ENCODE measurements at regions not wholly inside any gene's neighbourhood (a gene's known extent, or its start where the extent isn't known, plus 50 kb on each side); places are given as distances from the start of the nearest gene placed in this dataset.

DNA sequence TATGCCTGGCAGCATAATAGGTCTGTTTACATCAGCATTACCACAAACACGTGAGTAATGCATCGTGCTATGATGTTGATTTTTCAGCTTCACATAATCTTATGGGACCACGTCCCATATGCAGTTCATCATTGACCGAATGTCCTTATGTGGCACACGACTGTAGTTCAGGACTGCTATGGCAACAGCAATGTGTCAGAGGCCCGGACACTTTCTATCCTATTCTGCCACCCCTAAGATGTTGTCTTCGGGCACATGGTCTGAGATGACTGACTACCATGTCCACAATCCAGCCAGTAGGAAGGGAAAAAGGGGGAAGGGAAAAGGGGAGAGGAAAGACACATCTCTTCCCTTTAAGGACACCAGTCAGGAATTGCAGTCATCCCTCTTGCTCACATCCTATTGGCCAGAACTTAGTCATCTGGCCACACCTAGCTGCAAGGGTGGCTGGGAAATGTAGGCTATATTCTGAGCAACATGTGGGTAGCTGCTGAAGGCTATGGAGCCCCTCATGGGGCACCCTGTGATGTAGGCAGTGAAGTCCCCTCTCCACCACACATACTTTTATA is 196.0 kb upstream of the RBPJ start:
- TF ChIP-seq CTCF (IDR thresholded peaks at IDR 0.05) (no peak), POLR2A (IDR thresholded peaks at IDR 0.05) (no peak), POLR2AphosphoS5 (IDR thresholded peaks at IDR 0.05; ENCODE audit: insufficient read depth in 1 of 2, low read depth in 1 of 2) (no peak)

Data from vagina (tissue), 2 donors.